ENCODE measurements at regions not wholly inside any gene's neighbourhood (a gene's known extent, or its start where the extent isn't known, plus 50 kb on each side); places are given as distances from the start of the nearest gene placed in this dataset.

DNA sequence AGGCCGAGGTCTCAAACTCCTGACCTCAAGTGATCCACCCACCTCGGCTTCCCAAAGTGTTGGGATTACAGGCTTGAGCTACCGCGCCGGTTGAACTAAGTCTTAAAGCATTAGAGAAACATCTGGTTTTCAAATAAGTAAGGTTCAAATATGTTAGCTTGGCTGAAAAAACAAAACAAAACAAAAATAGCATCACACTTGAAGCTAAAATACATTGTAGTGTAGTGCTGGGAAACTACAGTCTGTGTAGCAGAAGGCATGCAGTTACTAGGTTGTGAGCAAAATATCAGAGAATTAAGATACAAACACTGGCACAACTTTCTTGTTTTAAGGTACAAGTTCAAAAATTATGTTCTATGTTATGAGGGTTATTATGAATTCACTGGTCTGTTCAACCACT, 224.8 kb upstream of the CHORDC1 start:
- TF ChIP-seq RFX5 (IDR thresholded peaks at IDR 0.05; ENCODE audit: low read depth, low read length) = no peak
- TF ChIP-seq CEBPB (IDR thresholded peaks at IDR 0.05; ENCODE audit: low read depth, low read length) = no peak
- no peak for TF ChIP-seq MXI1 (IDR thresholded peaks at IDR 0.05; ENCODE audit: borderline replicate concordance, low read depth, low read length)
- no peak for TF ChIP-seq RAD21 (IDR thresholded peaks at IDR 0.05; ENCODE audit: low read length)
- no peak overlapping the region for H2BK15ac ChIP-seq (ENCODE audit: low read depth, low read length)
- CTCF ChIA-PET = no interaction called here
- no peaks in the 10 kb centered on the region for H3K9me1 ChIP-seq (ENCODE audit: insufficient read depth, low read length)
- H3K4ac ChIP-seq (ENCODE audit: low read depth, low read length) = no peak overlapping the region
- no peak overlapping the region for H2AK9ac ChIP-seq (replicated peaks; ENCODE audit: low read depth, low read length, poor library complexity)
- no peak overlapping the region for H2AFZ ChIP-seq (replicated peaks; ENCODE audit: low read length, poor library complexity)
- no peak overlapping the region for H2BK20ac ChIP-seq (ENCODE audit: low read depth, low read length)
- no peak overlapping the region for H3K18ac ChIP-seq (ENCODE audit: low read depth, low read length)
- H3K36me3 ChIP-seq (ENCODE audit: control insufficient read depth, insufficient read depth, low read length) = no peaks in the 10 kb centered on the region
- no peaks in the 10 kb centered on the region for H3K9me3 ChIP-seq (ENCODE audit: control insufficient read depth, insufficient read depth, low read length)
- H3K14ac ChIP-seq (replicated peaks; ENCODE audit: low read depth, low read length) = no peak overlapping the region
- dilution Hi-C loops (cut with HindIII; ENCODE audit: low sequenced_read_pairs, unreplicated experiment) (no loop called here), intact Hi-C loops (cut with micrococcal nuclease) (no loop called here), in situ Hi-C loops (cut with MboI; ENCODE audit: low sequenced_read_pairs) (no loop called here)
- no peak overlapping the region for H4K91ac ChIP-seq (ENCODE audit: insufficient read depth, low read depth, low read length)
- no peak overlapping the region for H3K4me2 ChIP-seq (ENCODE audit: low read depth, low read length)
- POLR2A ChIA-PET (ENCODE audit: unreplicated experiment) = no interaction called here
- H4K8ac ChIP-seq (ENCODE audit: low read depth in 2 of 2, low read length in 2 of 2) = no peak overlapping the region
- no peak overlapping the region for H4K5ac ChIP-seq (ENCODE audit: low read depth, low read length)
- no peak overlapping the region for H2AK5ac ChIP-seq (ENCODE audit: low read depth, low read length)
- H3K23ac ChIP-seq (ENCODE audit: low read depth, low read length) = no peak overlapping the region
- H3K27me3 ChIP-seq (ENCODE audit: control insufficient read depth, insufficient read depth, low read length) = no peaks in the 10 kb centered on the region
- no peak overlapping the region for H3K4me3 ChIP-seq (ENCODE audit: insufficient read depth, low read depth, low read length)
- no peak overlapping the region for H3K27ac ChIP-seq (ENCODE audit: insufficient read depth, low read length)
- H2BK120ac ChIP-seq (ENCODE audit: low read depth, low read length) = no peak overlapping the region
- DNase-seq (no peak), ATAC-seq (ENCODE audit: low read depth) (no peak)
- no peak overlapping the region for H3K9ac ChIP-seq (ENCODE audit: low read depth, low read length)
- no peak overlapping the region for H2BK5ac ChIP-seq (ENCODE audit: low read depth, low read length, poor library complexity, severe bottlenecking)
- no peaks in the 10 kb centered on the region for H4K20me1 ChIP-seq (ENCODE audit: insufficient read depth, low read length)
- H3K4me1 ChIP-seq (ENCODE audit: control insufficient read depth, insufficient read depth, low read length) = no peaks in the 10 kb centered on the region
- WGBS, 2 experiments (ENCODE audit: extremely low coverage in 2 of 2, insufficient read length in 1 of 2) = no CpG with 5 or more reads among the region's 5 CpGs
- H3K79me1 ChIP-seq (ENCODE audit: low read depth in 1 of 2, low read length in 2 of 2) = no peaks in the 10 kb centered on the region
- no TSS peak for BruUV-seq (replicated peaks)
- H3K56ac ChIP-seq (ENCODE audit: extremely low read depth, insufficient read depth, low read length) = no peak overlapping the region

All from IMR-90 (cell line).